RWPE1 (cell line): ENCODE measurements at regions not wholly inside any gene's neighbourhood (a gene's known extent, or its start where the extent isn't known, plus 50 kb on each side); places are given as distances from the start of the nearest gene placed in this dataset.
"Not testable (repeated sequence)": the region's sequence is repeated elsewhere in the genome, so short reads cannot be mapped to it uniquely, and the experiment has no call there.

ENCODE experiments used
- CTCF ChIA-PET: fragments of 350-600 bp; sonication (Branson Sonifier 250); formaldehyde crosslinking; extraction: SDS; loops from one replicate; lab custom pipeline; 2021; lab: Yijun Ruan, JAX
- POLR2A ChIA-PET: fragments of 400-600 bp; formaldehyde crosslinking; extraction: SDS; loops from one replicate; lab custom pipeline; 2020; ENCODE audit warnings: antibody characterized with exemption; ENCODE audit not compliant: low non-redundant PET; lab: Yijun Ruan, JAX
- DNase-seq: peaks from one replicate; pipeline ENCODE4 v3.0.0; 2012; ENCODE audit warnings: low spot score
- H3K27ac ChIP-seq: fragments of 450-650 bp; 2 replicates; pipeline ENCODE4 v1.5.1; 2017
- CTCF ChIP-seq: fragments of 450-650 bp; conservative IDR thresholded peaks from 2 replicates; pipeline ENCODE4 v1.5.1; 2017; ENCODE audit warnings: low read depth, mild to moderate bottlenecking

GRCh38 chr12:67069451-67070306 is 199.5 kb upstream of the CAND1 start:
- CTCF ChIA-PET, result interaction anchor here (0.5 to 2.1 kb wide), 5 partner anchors 23 to 200 kb away, joined by 3 to 7 read pairs (median 4); partner anchors contain the start of gene CAND1
- peak overlapping the region; percentile 87 for H3K27ac ChIP-seq
- POLR2A ChIA-PET, result no interaction called here
- DNase-seq, result no peak
- 0 out of 2 replicates have a peak, but pooled peaks have one; percentile 20 for TF ChIP-seq CTCF

GRCh38 chr12:67070307-67070600 is 198.9 kb upstream of the CAND1 start:
- TF ChIP-seq CTCF, result no peak
- no peak for DNase-seq
- ChIA-PET POLR2A (no interaction called here), CTCF (interaction anchor here (0.6 kb wide), 1 partner anchor 1165 kb away, joined by 4 read pairs; no protein-coding TSS in a partner anchor)
- H3K27ac ChIP-seq, result peak overlapping the region; percentile 87; the same call in 1 of the 2 replicates

- H3K27ac ChIP-seq, result peak overlapping the region; percentile 87; the same call in 1 of the 2 replicates
- no peak for DNase-seq
- CTCF ChIA-PET, result interaction anchor here (0.5 to 0.6 kb wide), 2 partner anchors 75 to 1165 kb away, joined by 3 to 4 read pairs; no protein-coding TSS in a partner anchor
- POLR2A ChIA-PET, result no interaction called here
- TF ChIP-seq CTCF, result no peak
Observed at GRCh38 chr12:67070604-67071003, 198.6 kb upstream of the CAND1 start.

GRCh38 chr12:67072281-67072680 is 196.9 kb upstream of the CAND1 start:
- H3K27ac ChIP-seq, POLR2A ChIA-PET, CTCF ChIA-PET, DNase-seq: not testable (repeated sequence)

- DNase-seq, result no peak
- ChIA-PET CTCF (no interaction called here), POLR2A (no interaction called here)
- TF ChIP-seq CTCF, result no peak
- no peak overlapping the region for H3K27ac ChIP-seq
Observed at GRCh38 chr12:67073336-67073735, 195.8 kb upstream of the CAND1 start.

GRCh38 chr12:67074072-67074471 is 195.1 kb upstream of the CAND1 start:
- no peak for TF ChIP-seq CTCF
- CTCF ChIA-PET, result interaction anchor here (0.6 kb wide), 1 partner anchor 13 kb away, joined by 3 read pairs; no protein-coding TSS in a partner anchor
- no peak overlapping the region for H3K27ac ChIP-seq
- POLR2A ChIA-PET, result no interaction called here
- DNase-seq, result no peak

- POLR2A ChIA-PET, result no interaction called here
- TF ChIP-seq CTCF, result no peak
- peak; percentile 66 for DNase-seq
- CTCF ChIA-PET, result no interaction called here
- H3K27ac ChIP-seq, result no peak overlapping the region
Observed at GRCh38 chr12:67077617-67078016, 191.5 kb upstream of the CAND1 start.
